ENCODE measurements at regions not wholly inside any gene's neighbourhood (a gene's known extent, or its start where the extent isn't known, plus 50 kb on each side); places are given as distances from the start of the nearest gene placed in this dataset.

- TF ChIP-seq CTCF (IDR thresholded peaks at IDR 0.05; ENCODE audit: low read depth, low read length, poor library complexity, severe bottlenecking) (no peak), EZH2phosphoT487 (IDR thresholded peaks at IDR 0.05; ENCODE audit: borderline replicate concordance, low read length) (no peak)
These were observed 77.7 kb upstream of the DBX2 start for GRCh38 chr12:45128637-45129036.
